ENCODE measurements at regions not wholly inside any gene's neighbourhood (a gene's known extent, or its start where the extent isn't known, plus 50 kb on each side); places are given as distances from the start of the nearest gene placed in this dataset.

DNA sequence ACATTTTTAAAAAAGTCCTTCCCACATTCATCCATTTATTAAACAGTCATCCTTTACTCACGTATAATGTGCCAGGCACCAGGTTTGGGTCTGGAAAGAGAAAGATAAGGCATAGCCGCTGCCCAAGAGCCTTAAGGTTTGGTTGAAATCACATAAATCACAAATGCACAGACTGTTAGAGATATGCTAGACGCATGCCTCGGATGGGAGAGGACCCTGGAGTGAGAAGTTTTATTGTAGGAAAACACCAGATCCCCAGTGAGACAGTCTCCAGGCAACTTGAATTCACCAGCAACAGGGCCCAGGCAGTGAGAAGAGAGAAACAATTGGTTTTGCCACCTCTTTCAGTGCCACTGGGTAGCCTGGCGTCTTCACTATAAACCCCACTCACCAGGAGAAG is 305.9 kb upstream of the AMIGO2 start:
- TF ChIP-seq, protein P1, sequence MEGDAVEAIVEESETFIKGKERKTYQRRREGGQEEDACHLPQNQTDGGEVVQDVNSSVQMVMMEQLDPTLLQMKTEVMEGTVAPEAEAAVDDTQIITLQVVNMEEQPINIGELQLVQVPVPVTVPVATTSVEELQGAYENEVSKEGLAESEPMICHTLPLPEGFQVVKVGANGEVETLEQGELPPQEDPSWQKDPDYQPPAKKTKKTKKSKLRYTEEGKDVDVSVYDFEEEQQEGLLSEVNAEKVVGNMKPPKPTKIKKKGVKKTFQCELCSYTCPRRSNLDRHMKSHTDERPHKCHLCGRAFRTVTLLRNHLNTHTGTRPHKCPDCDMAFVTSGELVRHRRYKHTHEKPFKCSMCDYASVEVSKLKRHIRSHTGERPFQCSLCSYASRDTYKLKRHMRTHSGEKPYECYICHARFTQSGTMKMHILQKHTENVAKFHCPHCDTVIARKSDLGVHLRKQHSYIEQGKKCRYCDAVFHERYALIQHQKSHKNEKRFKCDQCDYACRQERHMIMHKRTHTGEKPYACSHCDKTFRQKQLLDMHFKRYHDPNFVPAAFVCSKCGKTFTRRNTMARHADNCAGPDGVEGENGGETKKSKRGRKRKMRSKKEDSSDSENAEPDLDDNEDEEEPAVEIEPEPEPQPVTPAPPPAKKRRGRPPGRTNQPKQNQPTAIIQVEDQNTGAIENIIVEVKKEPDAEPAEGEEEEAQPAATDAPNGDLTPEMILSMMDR (IDR thresholded peaks at IDR 0.05), result no peak
- no peak for TF ChIP-seq POLR2A (IDR thresholded peaks at IDR 0.05)

Data from vagina (tissue), 2 donors.